Prostate gland (tissue), 2 donors: ENCODE measurements at regions not wholly inside any gene's neighbourhood (a gene's known extent, or its start where the extent isn't known, plus 50 kb on each side); places are given as distances from the start of the nearest gene placed in this dataset.

Source experiments
- POLR2A ChIP-seq: fragments of 450-650 bp; IDR thresholded peaks from one replicate; pipeline ENCODE4 v1.6.1; 2016; ENCODE audit warnings: antibody characterized with exemption, mild to moderate bottlenecking
- POLR2AphosphoS5 ChIP-seq: sonication (generic); formaldehyde crosslinking; IDR thresholded peaks from one replicate; pipeline ENCODE4 v1.6.1; 2017; ENCODE audit warnings: antibody characterized with exemption
- TF ChIP-seq, protein P1 (sequence below), 4 experiments: fragments of 200-600 bp in 2 of 4; fragments of 450-650 bp in 2 of 4; sonication (generic) in 2 of 4; IDR thresholded peaks; 1 replicate in 3 of 4; 2 replicates in 1 of 4; pipeline ENCODE4 v1.5.1; 2016 to 2019; ENCODE audit warnings: antibody characterized with exemption in 4 of 4, mild to moderate bottlenecking in 2 of 4, moderate library complexity in 2 of 4

DNA sequence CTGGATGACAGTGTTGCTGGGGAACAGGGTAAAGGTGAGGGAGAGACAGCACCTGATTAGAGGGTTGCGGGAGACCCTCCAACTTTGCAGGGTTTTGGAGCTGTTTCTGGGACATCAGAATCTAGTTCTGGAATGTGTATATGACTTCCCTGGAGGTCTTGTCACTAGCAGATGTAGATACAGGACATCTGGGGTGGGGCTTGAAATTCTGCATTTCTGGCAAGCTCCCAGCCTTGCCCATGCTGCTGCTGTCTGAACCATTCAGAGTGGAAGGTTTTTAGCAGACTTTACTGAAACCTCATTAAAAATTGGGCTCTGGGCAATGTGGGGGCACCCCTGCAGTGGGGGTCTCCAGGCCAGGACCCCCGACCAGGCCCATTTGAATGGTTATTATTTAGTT lies 220.3 kb upstream of the SKOR2 start:
- TF ChIP-seq, protein P1, sequence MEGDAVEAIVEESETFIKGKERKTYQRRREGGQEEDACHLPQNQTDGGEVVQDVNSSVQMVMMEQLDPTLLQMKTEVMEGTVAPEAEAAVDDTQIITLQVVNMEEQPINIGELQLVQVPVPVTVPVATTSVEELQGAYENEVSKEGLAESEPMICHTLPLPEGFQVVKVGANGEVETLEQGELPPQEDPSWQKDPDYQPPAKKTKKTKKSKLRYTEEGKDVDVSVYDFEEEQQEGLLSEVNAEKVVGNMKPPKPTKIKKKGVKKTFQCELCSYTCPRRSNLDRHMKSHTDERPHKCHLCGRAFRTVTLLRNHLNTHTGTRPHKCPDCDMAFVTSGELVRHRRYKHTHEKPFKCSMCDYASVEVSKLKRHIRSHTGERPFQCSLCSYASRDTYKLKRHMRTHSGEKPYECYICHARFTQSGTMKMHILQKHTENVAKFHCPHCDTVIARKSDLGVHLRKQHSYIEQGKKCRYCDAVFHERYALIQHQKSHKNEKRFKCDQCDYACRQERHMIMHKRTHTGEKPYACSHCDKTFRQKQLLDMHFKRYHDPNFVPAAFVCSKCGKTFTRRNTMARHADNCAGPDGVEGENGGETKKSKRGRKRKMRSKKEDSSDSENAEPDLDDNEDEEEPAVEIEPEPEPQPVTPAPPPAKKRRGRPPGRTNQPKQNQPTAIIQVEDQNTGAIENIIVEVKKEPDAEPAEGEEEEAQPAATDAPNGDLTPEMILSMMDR (IDR thresholded peaks at IDR 0.05), result no peak
- no peak for TF ChIP-seq POLR2A
- no peak for TF ChIP-seq POLR2AphosphoS5
